Muscle layer of duodenum (tissue), 2 donors: ENCODE measurements at regions not wholly inside any gene's neighbourhood (a gene's known extent, or its start where the extent isn't known, plus 50 kb on each side); places are given as distances from the start of the nearest gene placed in this dataset.
"Not testable (repeated sequence)": the region's sequence is repeated elsewhere in the genome, so short reads cannot be mapped to it uniquely, and the experiment has no call there.

Experiments used
- H3K27ac ChIP-seq: one replicate; pipeline ENCODE4 v1.7.0; 2013; ENCODE audit warnings: mild to moderate bottlenecking, low read length
- H3K27me3 ChIP-seq: one replicate; pipeline ENCODE4 v1.7.0; 2013; ENCODE audit warnings: low read depth, mild to moderate bottlenecking, control low read depth, low read length
- H3K36me3 ChIP-seq, 2 donors: one replicate each; pipeline ENCODE4 v1.7.0; 2013; ENCODE audit warnings: low read length in 2 of 2, control low read depth in 1 of 2, mild to moderate bottlenecking in 1 of 2; ENCODE audit not compliant: insufficient read depth in 2 of 2, control insufficient read depth in 1 of 2
- H3K4me1 ChIP-seq, 2 donors: one replicate each; pipeline ENCODE4 v1.7.0; 2013; ENCODE audit warnings: low read length in 2 of 2, mild to moderate bottlenecking in 2 of 2, control low read depth in 1 of 2, moderate library complexity in 1 of 2; ENCODE audit not compliant: insufficient read depth in 2 of 2, control insufficient read depth in 1 of 2
- H3K4me3 ChIP-seq, 2 donors: one replicate each; pipeline ENCODE4 v1.7.0; 2013; ENCODE audit warnings: low read length in 2 of 2, low read depth in 1 of 2, mild to moderate bottlenecking in 1 of 2
- H3K9me3 ChIP-seq, 2 donors: one replicate each; pipeline ENCODE4 v1.7.0; 2013; ENCODE audit warnings: low read length in 2 of 2, control low read depth in 1 of 2, mild to moderate bottlenecking in 1 of 2; ENCODE audit not compliant: control insufficient read depth in 1 of 2
- donor health status: healthy.

- Histone ChIP-seq H3K36me3 (no peaks in the 10 kb centered on the region), H3K4me3 (no peak overlapping the region), H3K9me3 (no peaks in the 10 kb centered on the region), H3K27ac (no peak overlapping the region), H3K27me3 (no peaks in the 10 kb centered on the region), H3K4me1 (no peaks in the 10 kb centered on the region)
These were observed 392.5 kb downstream of the HLX start for GRCh38 chr1:221271701-221272100.

GRCh38 chr1:221272940-221273339, 393.7 kb downstream of the HLX start:
- H3K9me3 ChIP-seq, result no peaks in the 10 kb centered on the region
- H3K4me1 ChIP-seq, result no peaks in the 10 kb centered on the region
- H3K27ac ChIP-seq, result no peak overlapping the region
- no peak overlapping the region for H3K4me3 ChIP-seq
- H3K36me3 ChIP-seq, result no peaks in the 10 kb centered on the region
- H3K27me3 ChIP-seq, result no peaks in the 10 kb centered on the region

- Histone ChIP-seq H3K4me1 (no peaks in the 10 kb centered on the region), H3K9me3 (no peaks in the 10 kb centered on the region), H3K36me3 (no peaks in the 10 kb centered on the region), H3K4me3 (no peak overlapping the region), H3K27ac (no peak overlapping the region), H3K27me3 (no peaks in the 10 kb centered on the region)
These were observed 395.1 kb downstream of the HLX start for GRCh38 chr1:221274373-221274772.

- H3K27me3 ChIP-seq, result no peaks in the 10 kb centered on the region
- H3K9me3 ChIP-seq, result no peaks in the 10 kb centered on the region
- no peak overlapping the region for H3K27ac ChIP-seq
- H3K36me3 ChIP-seq, result no peaks in the 10 kb centered on the region
- H3K4me1 ChIP-seq, result no peaks in the 10 kb centered on the region
- no peak overlapping the region for H3K4me3 ChIP-seq
These were observed 397.7 kb downstream of the HLX start for GRCh38 chr1:221276896-221277409.

GRCh38 chr1:221279146-221279545, 399.9 kb downstream of the HLX start:
- no peaks in the 10 kb centered on the region for H3K9me3 ChIP-seq
- no peaks in the 10 kb centered on the region for H3K27me3 ChIP-seq
- H3K4me3 ChIP-seq, result no peak overlapping the region
- H3K36me3 ChIP-seq, result no peaks in the 10 kb centered on the region
- peaks cover 0 to 4% of the 10 kb centered on the region in 2 donors for H3K4me1 ChIP-seq
- H3K27ac ChIP-seq, result no peak overlapping the region

- H3K27ac ChIP-seq, result no peak overlapping the region
- no peaks in the 10 kb centered on the region for H3K9me3 ChIP-seq
- H3K36me3 ChIP-seq, result no peaks in the 10 kb centered on the region
- H3K27me3 ChIP-seq, result no peaks in the 10 kb centered on the region
- H3K4me1 ChIP-seq, result peaks cover 0 to 4% of the 10 kb centered on the region in 2 donors
- no peak overlapping the region for H3K4me3 ChIP-seq
These were observed 404.3 kb downstream of the HLX start for GRCh38 chr1:221283532-221283931.

GRCh38 chr1:221284028-221284427, 404.8 kb downstream of the HLX start:
- H3K4me1 ChIP-seq, result peaks cover 0 to 4% of the 10 kb centered on the region in 2 donors
- H3K27me3 ChIP-seq, result no peaks in the 10 kb centered on the region
- H3K9me3 ChIP-seq, result no peaks in the 10 kb centered on the region
- H3K4me3 ChIP-seq, result no peak overlapping the region
- H3K36me3 ChIP-seq, result no peaks in the 10 kb centered on the region
- H3K27ac ChIP-seq, result no peak overlapping the region

- H3K36me3 ChIP-seq, H3K4me3 ChIP-seq, H3K9me3 ChIP-seq: not testable (repeated sequence)
These were observed 405.7 kb downstream of the HLX start for GRCh38 chr1:221284991-221285390.

GRCh38 chr1:221285458-221286210, 406.4 kb downstream of the HLX start:
- not testable (repeated sequence) for H3K4me3 ChIP-seq, H3K4me1 ChIP-seq, H3K27ac ChIP-seq, H3K27me3 ChIP-seq, H3K9me3 ChIP-seq, H3K36me3 ChIP-seq

More at GRCh38 chr1:221284991-221285390, 405.7 kb downstream of the HLX start:
- not testable (repeated sequence) for H3K27me3 ChIP-seq, H3K27ac ChIP-seq, H3K4me1 ChIP-seq

- no peaks in the 10 kb centered on the region for H3K9me3 ChIP-seq
- H3K27me3 ChIP-seq, result no peaks in the 10 kb centered on the region
These were observed 407.2 kb downstream of the HLX start for GRCh38 chr1:221286399-221286798.

GRCh38 chr1:221289103-221289502, 409.9 kb downstream of the HLX start:
- Histone ChIP-seq H3K9me3 (no peaks in the 10 kb centered on the region), H3K27ac (no peak overlapping the region), H3K4me3 (no peak overlapping the region), H3K27me3 (no peaks in the 10 kb centered on the region), H3K36me3 (no peaks in the 10 kb centered on the region), H3K4me1 (peaks cover 0 to under 1% of the 10 kb centered on the region in 2 donors)

More at GRCh38 chr1:221286399-221286798, 407.2 kb downstream of the HLX start:
- Histone ChIP-seq H3K4me3 (no peak overlapping the region), H3K4me1 (peaks cover 0 to 4% of the 10 kb centered on the region in 2 donors), H3K27ac (no peak overlapping the region), H3K36me3 (no peaks in the 10 kb centered on the region)

- no peaks in the 10 kb centered on the region for H3K9me3 ChIP-seq
- H3K27me3 ChIP-seq, result no peaks in the 10 kb centered on the region
- no peak overlapping the region for H3K4me3 ChIP-seq
- no peaks in the 10 kb centered on the region for H3K4me1 ChIP-seq
- H3K36me3 ChIP-seq, result no peaks in the 10 kb centered on the region
- no peak overlapping the region for H3K27ac ChIP-seq
These were observed 411.4 kb downstream of the HLX start for GRCh38 chr1:221290669-221291068.
